ENCODE measurements at regions not wholly inside any gene's neighbourhood (a gene's known extent, or its start where the extent isn't known, plus 50 kb on each side); places are given as distances from the start of the nearest gene placed in this dataset.

DNA sequence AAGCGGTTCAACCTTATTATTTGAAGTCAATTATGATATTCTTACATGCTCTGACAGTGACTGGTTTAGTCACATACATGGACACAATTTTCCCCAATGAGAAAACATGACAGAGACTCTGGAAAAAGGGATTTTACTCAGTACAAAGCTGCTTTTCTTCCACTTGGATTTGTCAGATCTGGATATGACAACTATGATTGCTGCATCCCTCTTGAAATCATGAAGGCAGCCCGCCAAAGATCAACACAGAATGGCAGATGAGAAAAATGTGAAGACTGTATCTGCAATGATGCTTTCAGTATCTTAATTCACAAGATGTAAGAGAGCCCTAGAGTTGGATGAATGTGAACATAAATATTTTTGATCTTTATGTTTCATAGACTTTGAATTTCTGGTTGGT lies 439.6 kb downstream of the CDH8 start:
- TF ChIP-seq FOXP2 (optimal IDR thresholded peaks at IDR 0.05; ENCODE audit: borderline replicate concordance, extremely low read depth, extremely low read length, insufficient read depth) (no peak), POLR2AphosphoS5 (IDR thresholded peaks at IDR 0.05; ENCODE audit: low read depth, low read length) (no peak), SIN3A (IDR thresholded peaks at IDR 0.05; ENCODE audit: borderline replicate concordance, insufficient read depth, low read length) (no peak), TAF1 (IDR thresholded peaks at IDR 0.05; ENCODE audit: borderline replicate concordance, insufficient read depth, low read length) (no peak)
- TF ChIP-seq, protein P1, sequence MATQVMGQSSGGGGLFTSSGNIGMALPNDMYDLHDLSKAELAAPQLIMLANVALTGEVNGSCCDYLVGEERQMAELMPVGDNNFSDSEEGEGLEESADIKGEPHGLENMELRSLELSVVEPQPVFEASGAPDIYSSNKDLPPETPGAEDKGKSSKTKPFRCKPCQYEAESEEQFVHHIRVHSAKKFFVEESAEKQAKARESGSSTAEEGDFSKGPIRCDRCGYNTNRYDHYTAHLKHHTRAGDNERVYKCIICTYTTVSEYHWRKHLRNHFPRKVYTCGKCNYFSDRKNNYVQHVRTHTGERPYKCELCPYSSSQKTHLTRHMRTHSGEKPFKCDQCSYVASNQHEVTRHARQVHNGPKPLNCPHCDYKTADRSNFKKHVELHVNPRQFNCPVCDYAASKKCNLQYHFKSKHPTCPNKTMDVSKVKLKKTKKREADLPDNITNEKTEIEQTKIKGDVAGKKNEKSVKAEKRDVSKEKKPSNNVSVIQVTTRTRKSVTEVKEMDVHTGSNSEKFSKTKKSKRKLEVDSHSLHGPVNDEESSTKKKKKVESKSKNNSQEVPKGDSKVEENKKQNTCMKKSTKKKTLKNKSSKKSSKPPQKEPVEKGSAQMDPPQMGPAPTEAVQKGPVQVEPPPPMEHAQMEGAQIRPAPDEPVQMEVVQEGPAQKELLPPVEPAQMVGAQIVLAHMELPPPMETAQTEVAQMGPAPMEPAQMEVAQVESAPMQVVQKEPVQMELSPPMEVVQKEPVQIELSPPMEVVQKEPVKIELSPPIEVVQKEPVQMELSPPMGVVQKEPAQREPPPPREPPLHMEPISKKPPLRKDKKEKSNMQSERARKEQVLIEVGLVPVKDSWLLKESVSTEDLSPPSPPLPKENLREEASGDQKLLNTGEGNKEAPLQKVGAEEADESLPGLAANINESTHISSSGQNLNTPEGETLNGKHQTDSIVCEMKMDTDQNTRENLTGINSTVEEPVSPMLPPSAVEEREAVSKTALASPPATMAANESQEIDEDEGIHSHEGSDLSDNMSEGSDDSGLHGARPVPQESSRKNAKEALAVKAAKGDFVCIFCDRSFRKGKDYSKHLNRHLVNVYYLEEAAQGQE (IDR thresholded peaks at IDR 0.05; ENCODE audit: insufficient read depth in 1 of 2, low read depth in 2 of 2, low read length in 2 of 2) = no peak

DNA sequence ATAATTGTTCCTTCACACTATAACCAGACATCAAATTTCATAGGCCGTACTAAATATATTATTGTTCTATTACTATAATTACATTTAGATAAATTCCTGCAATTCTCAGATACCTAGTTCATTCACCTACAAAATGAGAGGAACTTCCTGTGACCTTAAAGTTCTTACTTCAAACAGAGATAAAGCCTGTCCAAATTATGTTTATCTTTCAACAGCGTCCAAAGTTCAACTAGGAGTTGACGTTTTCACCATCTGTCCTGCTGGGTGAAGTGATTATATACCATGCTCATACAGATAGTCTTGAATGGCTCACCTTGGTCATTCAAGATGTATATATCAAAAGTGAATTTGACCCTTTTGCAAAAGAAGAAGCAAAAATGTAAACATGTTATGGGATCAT lies 440.6 kb downstream of the CDH8 start:
- TF ChIP-seq FOXP2 (optimal IDR thresholded peaks at IDR 0.05; ENCODE audit: borderline replicate concordance, extremely low read depth, extremely low read length, insufficient read depth) (no peak), SIN3A (IDR thresholded peaks at IDR 0.05; ENCODE audit: borderline replicate concordance, insufficient read depth, low read length) (no peak), POLR2AphosphoS5 (IDR thresholded peaks at IDR 0.05; ENCODE audit: low read depth, low read length) (no peak), TAF1 (IDR thresholded peaks at IDR 0.05; ENCODE audit: borderline replicate concordance, insufficient read depth, low read length) (no peak)
- TF ChIP-seq, protein P1 (IDR thresholded peaks at IDR 0.05; ENCODE audit: insufficient read depth in 1 of 2, low read depth in 2 of 2, low read length in 2 of 2) = no peak

DNA sequence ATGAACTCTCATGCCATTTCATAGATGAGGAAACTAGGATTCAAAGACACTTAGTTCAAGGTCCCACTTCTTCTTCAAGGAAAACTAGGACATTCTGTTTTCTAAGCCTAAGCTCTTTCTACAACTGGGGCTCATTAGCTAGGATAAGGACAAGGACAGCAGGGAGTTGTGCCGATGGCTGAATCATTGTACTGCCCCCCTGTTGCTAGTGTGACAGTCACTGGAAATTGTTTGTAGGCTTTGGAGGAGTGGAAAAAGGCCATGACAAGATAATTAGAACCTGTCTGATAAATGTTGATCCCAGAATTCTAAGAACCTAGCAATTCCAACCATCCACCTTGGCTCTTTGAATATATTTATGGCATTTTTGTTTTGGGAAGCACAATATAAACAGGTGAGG lies 445.7 kb downstream of the CDH8 start:
- TF ChIP-seq POLR2AphosphoS5 (IDR thresholded peaks at IDR 0.05; ENCODE audit: low read depth, low read length) (no peak), SIN3A (IDR thresholded peaks at IDR 0.05; ENCODE audit: borderline replicate concordance, insufficient read depth, low read length) (no peak), FOXP2 (optimal IDR thresholded peaks at IDR 0.05; ENCODE audit: borderline replicate concordance, extremely low read depth, extremely low read length, insufficient read depth) (no peak), TAF1 (IDR thresholded peaks at IDR 0.05; ENCODE audit: borderline replicate concordance, insufficient read depth, low read length) (no peak)
- TF ChIP-seq, protein P1 (IDR thresholded peaks at IDR 0.05; ENCODE audit: insufficient read depth in 1 of 2, low read depth in 2 of 2, low read length in 2 of 2) = no peak

DNA sequence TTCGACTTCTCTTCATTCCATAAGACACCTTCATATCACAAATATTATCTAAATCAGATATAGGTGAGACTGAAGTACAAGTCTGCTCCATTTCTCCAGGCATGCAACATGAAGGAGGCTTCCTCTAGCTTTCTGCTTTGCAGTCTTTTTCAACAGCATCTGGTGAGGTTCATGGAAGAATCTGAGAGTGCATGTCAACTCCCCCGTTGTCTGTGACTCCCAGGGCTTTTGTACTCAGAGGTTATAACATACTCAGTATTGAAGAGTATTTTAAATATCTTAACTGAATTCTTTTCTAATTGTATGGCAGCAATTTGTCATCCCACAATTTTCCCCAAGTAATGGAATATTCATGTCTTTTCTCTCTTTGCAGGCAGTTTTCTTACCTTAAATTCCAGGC lies 448.7 kb downstream of the CDH8 start:
- TF ChIP-seq FOXP2 (optimal IDR thresholded peaks at IDR 0.05; ENCODE audit: borderline replicate concordance, extremely low read depth, extremely low read length, insufficient read depth) (no peak), SIN3A (IDR thresholded peaks at IDR 0.05; ENCODE audit: borderline replicate concordance, insufficient read depth, low read length) (no peak), TAF1 (IDR thresholded peaks at IDR 0.05; ENCODE audit: borderline replicate concordance, insufficient read depth, low read length) (no peak), POLR2AphosphoS5 (IDR thresholded peaks at IDR 0.05; ENCODE audit: low read depth, low read length) (no peak)

DNA sequence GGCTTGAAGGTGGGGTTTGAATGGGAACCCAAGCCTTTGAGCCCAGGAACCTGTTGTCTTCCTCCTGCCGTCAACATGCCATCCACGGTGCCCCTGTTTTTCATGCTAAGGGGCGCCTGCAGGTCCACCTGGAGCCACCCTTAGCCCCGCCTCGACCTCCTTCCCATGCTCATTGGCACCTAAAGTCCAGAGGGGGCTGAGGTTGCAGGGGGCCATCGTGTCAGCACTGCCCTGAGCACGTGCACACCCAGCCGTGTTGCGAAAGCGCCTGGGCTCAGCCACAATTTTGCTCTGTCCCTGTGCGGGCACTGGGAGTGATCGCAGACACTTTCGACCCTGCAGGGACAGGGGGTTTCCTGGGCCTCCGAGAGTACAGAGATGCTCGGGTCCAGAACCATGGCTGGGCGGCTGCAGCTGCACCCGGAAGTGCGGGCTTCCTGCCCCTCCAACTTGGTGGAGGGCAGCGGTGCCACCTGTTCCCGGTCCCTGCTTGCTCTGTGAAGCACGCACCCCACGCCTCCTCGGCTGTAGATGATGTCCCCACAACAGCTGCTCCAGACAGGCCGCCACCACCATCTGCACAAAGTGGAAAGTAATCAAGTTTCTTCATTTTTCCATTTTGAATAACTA lies 454.7 kb downstream of the CDH8 start:
- no peak for TF ChIP-seq POLR2AphosphoS5 (IDR thresholded peaks at IDR 0.05; ENCODE audit: low read depth, low read length)
- no peak for TF ChIP-seq SIN3A (IDR thresholded peaks at IDR 0.05; ENCODE audit: borderline replicate concordance, insufficient read depth, low read length)
- no peak for TF ChIP-seq FOXP2 (optimal IDR thresholded peaks at IDR 0.05; ENCODE audit: borderline replicate concordance, extremely low read depth, extremely low read length, insufficient read depth)
- TF ChIP-seq TAF1 (IDR thresholded peaks at IDR 0.05; ENCODE audit: borderline replicate concordance, insufficient read depth, low read length) = no peak
- TF ChIP-seq, protein P1 (IDR thresholded peaks at IDR 0.05; ENCODE audit: insufficient read depth in 1 of 2, low read depth in 2 of 2, low read length in 2 of 2) = no peak

Data from PFSK-1 (cell line).